PC-9 (cell line): ENCODE measurements at regions not wholly inside any gene's neighbourhood (a gene's known extent, or its start where the extent isn't known, plus 50 kb on each side); places are given as distances from the start of the nearest gene placed in this dataset.

Experiments
- EZH2 ChIP-seq: fragments of 200-600 bp; sonication (generic); IDR thresholded peaks from 2 replicates; pipeline ENCODE4 v1.8.0; 2017; ENCODE audit warnings: antibody characterized with exemption, low read depth
- TF ChIP-seq, protein P1 (sequence below): fragments of 200-600 bp; sonication (generic); conservative IDR thresholded peaks from 2 replicates; pipeline ENCODE4 v1.6.1; 2017; ENCODE audit warnings: mixed run types, antibody characterized with exemption, mild to moderate bottlenecking, moderate library complexity

GRCh38 chr15:29480278-29480677 lies 210.7 kb upstream of the NSMCE3 start:
- TF ChIP-seq, protein P1, sequence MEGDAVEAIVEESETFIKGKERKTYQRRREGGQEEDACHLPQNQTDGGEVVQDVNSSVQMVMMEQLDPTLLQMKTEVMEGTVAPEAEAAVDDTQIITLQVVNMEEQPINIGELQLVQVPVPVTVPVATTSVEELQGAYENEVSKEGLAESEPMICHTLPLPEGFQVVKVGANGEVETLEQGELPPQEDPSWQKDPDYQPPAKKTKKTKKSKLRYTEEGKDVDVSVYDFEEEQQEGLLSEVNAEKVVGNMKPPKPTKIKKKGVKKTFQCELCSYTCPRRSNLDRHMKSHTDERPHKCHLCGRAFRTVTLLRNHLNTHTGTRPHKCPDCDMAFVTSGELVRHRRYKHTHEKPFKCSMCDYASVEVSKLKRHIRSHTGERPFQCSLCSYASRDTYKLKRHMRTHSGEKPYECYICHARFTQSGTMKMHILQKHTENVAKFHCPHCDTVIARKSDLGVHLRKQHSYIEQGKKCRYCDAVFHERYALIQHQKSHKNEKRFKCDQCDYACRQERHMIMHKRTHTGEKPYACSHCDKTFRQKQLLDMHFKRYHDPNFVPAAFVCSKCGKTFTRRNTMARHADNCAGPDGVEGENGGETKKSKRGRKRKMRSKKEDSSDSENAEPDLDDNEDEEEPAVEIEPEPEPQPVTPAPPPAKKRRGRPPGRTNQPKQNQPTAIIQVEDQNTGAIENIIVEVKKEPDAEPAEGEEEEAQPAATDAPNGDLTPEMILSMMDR: no peak
- no peak for TF ChIP-seq EZH2
